WTC11 (cell line): ENCODE measurements at regions not wholly inside any gene's neighbourhood (a gene's known extent, or its start where the extent isn't known, plus 50 kb on each side); places are given as distances from the start of the nearest gene placed in this dataset.

Experiments used
- CTCF ChIP-seq: fragments of 200-600 bp; IDR thresholded peaks from 2 replicates; pipeline ENCODE4 v1.8.0; 2022; ENCODE audit warnings: antibody characterized with exemption
- HMGXB4 ChIP-seq: sonication (generic); formaldehyde crosslinking; IDR thresholded peaks from 2 replicates; pipeline ENCODE4 v1.8.1; 2023; ENCODE audit warnings: mild to moderate bottlenecking, moderate library complexity, missing genetic modification reagents
- NR3C1 ChIP-seq: sonication (generic); formaldehyde crosslinking; conservative IDR thresholded peaks from 2 replicates; pipeline ENCODE4 v1.8.1; 2023; ENCODE audit warnings: low read depth, mild to moderate bottlenecking, missing genetic modification reagents
- RELA ChIP-seq: sonication (generic); formaldehyde crosslinking; IDR thresholded peaks from 2 replicates; pipeline ENCODE4 v1.8.1; 2022; ENCODE audit warnings: missing genetic modification reagents, mild to moderate bottlenecking, borderline replicate concordance
- SOX15 ChIP-seq: fragments of 250-450 bp; sonication (Bioruptor Pico); IDR thresholded peaks from 2 replicates; pipeline ENCODE4 v1.9.0; 2021; ENCODE audit warnings: mild to moderate bottlenecking
- TEAD4 ChIP-seq: sonication (generic); formaldehyde crosslinking; IDR thresholded peaks from 2 replicates; pipeline ENCODE4 v1.8.0; 2022; ENCODE audit warnings: mild to moderate bottlenecking, missing genetic modification reagents
- ZNF532 ChIP-seq: fragments of 250-450 bp; sonication (Bioruptor Pico); IDR thresholded peaks from 2 replicates; pipeline ENCODE4 v1.9.0; 2021; ENCODE audit warnings: mild to moderate bottlenecking, borderline replicate concordance

GRCh38 chr1:216936779-216937178, 213.6 kb upstream of the ESRRG start:
- TF ChIP-seq TEAD4 (no peak), CTCF (no peak), NR3C1 (CRISPR knock-in tag) (no peak), ZNF532 (no peak), HMGXB4 (CRISPR knock-in tag) (no peak), RELA (no peak), SOX15 (CRISPR knock-in tag) (no peak)
